ENCODE measurements at regions not wholly inside any gene's neighbourhood (a gene's known extent, or its start where the extent isn't known, plus 50 kb on each side); places are given as distances from the start of the nearest gene placed in this dataset.
"Not testable (repeated sequence)": the region's sequence is repeated elsewhere in the genome, so short reads cannot be mapped to it uniquely, and the experiment has no call there.

- no peak for DNase-seq (ENCODE audit: low spot score)
Observed at GRCh38 chr4:126520731-126521130, 1112.0 kb upstream of the INTU start.

- not testable (repeated sequence) for DNase-seq (ENCODE audit: low spot score)
Observed at GRCh38 chr4:126525400-126525799, 1107.4 kb upstream of the INTU start.

- no peak for DNase-seq (ENCODE audit: low spot score)
Observed at GRCh38 chr4:126526335-126526734, 1106.4 kb upstream of the INTU start.

- DNase-seq (ENCODE audit: low spot score): no peak
Observed at GRCh38 chr4:126529997-126530396, 1102.8 kb upstream of the INTU start.

GRCh38 chr4:126530996-126531585 lies 1101.7 kb upstream of the INTU start:
- no peak for DNase-seq (ENCODE audit: low spot score)

GRCh38 chr4:126532527-126532926 lies 1100.2 kb upstream of the INTU start:
- no peak for DNase-seq (ENCODE audit: low spot score)

GRCh38 chr4:126533146-126533805 lies 1099.5 kb upstream of the INTU start:
- DNase-seq (ENCODE audit: low spot score): no peak

GRCh38 chr4:126539771-126540170 lies 1093.0 kb upstream of the INTU start:
- no peak for DNase-seq (ENCODE audit: low spot score)

GRCh38 chr4:126541820-126542219 lies 1090.9 kb upstream of the INTU start:
- DNase-seq (ENCODE audit: low spot score): no peak

GRCh38 chr4:126544276-126544675 lies 1088.5 kb upstream of the INTU start:
- DNase-seq (ENCODE audit: low spot score): no peak

- not testable (repeated sequence) for DNase-seq (ENCODE audit: low spot score)
Observed at GRCh38 chr4:126546197-126546596, 1086.6 kb upstream of the INTU start.

- no peak for DNase-seq (ENCODE audit: low spot score)
Observed at GRCh38 chr4:126547352-126547751, 1085.4 kb upstream of the INTU start.

- DNase-seq (ENCODE audit: low spot score): no peak
Observed at GRCh38 chr4:126548890-126549289, 1083.9 kb upstream of the INTU start.

- DNase-seq (ENCODE audit: low spot score): no peak
Observed at GRCh38 chr4:126552321-126552720, 1080.4 kb upstream of the INTU start.

GRCh38 chr4:126553248-126553647 lies 1079.5 kb upstream of the INTU start:
- DNase-seq (ENCODE audit: low spot score): no peak

GRCh38 chr4:126558596-126558995 lies 1074.2 kb upstream of the INTU start:
- no peak for DNase-seq (ENCODE audit: low spot score)

- DNase-seq (ENCODE audit: low spot score): no peak
Observed at GRCh38 chr4:126559961-126560360, 1072.8 kb upstream of the INTU start.

- DNase-seq (ENCODE audit: low spot score): no peak
Observed at GRCh38 chr4:126560794-126561193, 1072.0 kb upstream of the INTU start.

- no peak for DNase-seq (ENCODE audit: low spot score)
Observed at GRCh38 chr4:126563389-126563788, 1069.4 kb upstream of the INTU start.

GRCh38 chr4:126564283-126564854 lies 1068.4 kb upstream of the INTU start:
- no peak for DNase-seq (ENCODE audit: low spot score)

- DNase-seq (ENCODE audit: low spot score): no peak
Observed at GRCh38 chr4:126568652-126569570, 1063.8 kb upstream of the INTU start.

GRCh38 chr4:126572264-126572663 lies 1060.5 kb upstream of the INTU start:
- DNase-seq (ENCODE audit: low spot score): no peak

All from ureter (tissue), 1 donor.